ENCODE measurements at regions not wholly inside any gene's neighbourhood (a gene's known extent, or its start where the extent isn't known, plus 50 kb on each side); places are given as distances from the start of the nearest gene placed in this dataset.

- DNase-seq (ENCODE audit: low spot score), result no peak
- Histone ChIP-seq H3K9me3 (ENCODE audit: control insufficient read depth in 4 of 4, low read length in 3 of 4) (no peaks in the 10 kb centered on the region), H3K9ac (ENCODE audit: low read depth in 1 of 2, low read length in 2 of 2) (no peak overlapping the region), H3K27me3 (ENCODE audit: control insufficient read depth in 4 of 4, insufficient read depth in 4 of 4, low read length in 3 of 4) (no peaks in the 10 kb centered on the region), H3K4me3 (ENCODE audit: low read depth in 1 of 3, low read length in 3 of 3) (no peak overlapping the region), H3K27ac (ENCODE audit: low read depth in 1 of 2, low read length in 2 of 2) (no peak overlapping the region), H3K4me1 (ENCODE audit: control insufficient read depth in 4 of 4, insufficient read depth in 4 of 4, low read length in 3 of 4) (no peaks in the 10 kb centered on the region), H3K36me3 (ENCODE audit: control insufficient read depth in 4 of 4, insufficient read depth in 3 of 4, low read depth in 1 of 4, low read length in 3 of 4) (no peaks in the 10 kb centered on the region)
- WGBS, result 75% methylated on average over 18 of the region's 18 CpGs
- TF ChIP-seq REST (IDR thresholded peaks at IDR 0.05) (no peak), CTCF (IDR thresholded peaks at IDR 0.05; ENCODE audit: low read depth, low read length, missing input control) (no peak), ZBTB33 (IDR thresholded peaks at IDR 0.05) (no peak), HNF4A (conservative IDR thresholded peaks at IDR 0.05) (no peak), ATF3 (IDR thresholded peaks at IDR 0.05) (no peak), GABPA (IDR thresholded peaks at IDR 0.05 in 1 of 2, conservative IDR thresholded peaks at IDR 0.05 in 1 of 2) (no peak), YY1 (IDR thresholded peaks at IDR 0.05) (no peak), RXRA (IDR thresholded peaks at IDR 0.05) (no peak), FOXA1 (IDR thresholded peaks at IDR 0.05) (no peak), SP1 (IDR thresholded peaks at IDR 0.05) (no peak), RAD21 (IDR thresholded peaks at IDR 0.05) (no peak), HNF4G (IDR thresholded peaks at IDR 0.05) (no peak), MAX (IDR thresholded peaks at IDR 0.05) (no peak), FOXA2 (IDR thresholded peaks at IDR 0.05) (no peak), EGR1 (IDR thresholded peaks at IDR 0.05; ENCODE audit: low read depth in 2 of 2) (no peak), TAF1 (conservative IDR thresholded peaks at IDR 0.05) (no peak), NR2F2 (IDR thresholded peaks at IDR 0.05) (no peak), JUND (IDR thresholded peaks at IDR 0.05) (no peak)
Observed at GRCh38 chr14:104474495-104475213, 104.9 kb upstream of the C14orf180 start.
